Astrocyte of the cerebellum (primary cell): ENCODE measurements at regions not wholly inside any gene's neighbourhood (a gene's known extent, or its start where the extent isn't known, plus 50 kb on each side); places are given as distances from the start of the nearest gene placed in this dataset.

Experiments used
- DNase-seq: peaks from one replicate; pipeline ENCODE4 v3.0.0-alpha.2; 2011; ENCODE audit warnings: low read depth
- H3K4me3 ChIP-seq: 2 replicates; pipeline ENCODE4 v1.5.1; 2011; ENCODE audit warnings: mild to moderate bottlenecking, low read depth, low read length, moderate library complexity
- in situ Hi-C: cut with HindIII; loops from 2 replicates; pipeline ENCODE4 v1.10.0; 2017; ENCODE audit warnings: low sequenced_read_pairs
- TF ChIP-seq, protein P1 (sequence below): IDR thresholded peaks from 2 replicates; pipeline ENCODE4 v1.5.1; 2012; ENCODE audit warnings: low read length, low read depth, moderate library complexity, mild to moderate bottlenecking; ENCODE audit errors: missing control alignments

GRCh38 chr3:17844236-17844635 lies 101.8 kb upstream of the TBC1D5 start:
- no peak overlapping the region for H3K4me3 ChIP-seq
- in situ Hi-C loops = loop anchor here (25.0 kb wide), 1 partner anchor 407 kb away; no protein-coding TSS in a partner anchor
- DNase-seq = no peak
- TF ChIP-seq, protein P1, sequence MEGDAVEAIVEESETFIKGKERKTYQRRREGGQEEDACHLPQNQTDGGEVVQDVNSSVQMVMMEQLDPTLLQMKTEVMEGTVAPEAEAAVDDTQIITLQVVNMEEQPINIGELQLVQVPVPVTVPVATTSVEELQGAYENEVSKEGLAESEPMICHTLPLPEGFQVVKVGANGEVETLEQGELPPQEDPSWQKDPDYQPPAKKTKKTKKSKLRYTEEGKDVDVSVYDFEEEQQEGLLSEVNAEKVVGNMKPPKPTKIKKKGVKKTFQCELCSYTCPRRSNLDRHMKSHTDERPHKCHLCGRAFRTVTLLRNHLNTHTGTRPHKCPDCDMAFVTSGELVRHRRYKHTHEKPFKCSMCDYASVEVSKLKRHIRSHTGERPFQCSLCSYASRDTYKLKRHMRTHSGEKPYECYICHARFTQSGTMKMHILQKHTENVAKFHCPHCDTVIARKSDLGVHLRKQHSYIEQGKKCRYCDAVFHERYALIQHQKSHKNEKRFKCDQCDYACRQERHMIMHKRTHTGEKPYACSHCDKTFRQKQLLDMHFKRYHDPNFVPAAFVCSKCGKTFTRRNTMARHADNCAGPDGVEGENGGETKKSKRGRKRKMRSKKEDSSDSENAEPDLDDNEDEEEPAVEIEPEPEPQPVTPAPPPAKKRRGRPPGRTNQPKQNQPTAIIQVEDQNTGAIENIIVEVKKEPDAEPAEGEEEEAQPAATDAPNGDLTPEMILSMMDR = no peak

DNA sequence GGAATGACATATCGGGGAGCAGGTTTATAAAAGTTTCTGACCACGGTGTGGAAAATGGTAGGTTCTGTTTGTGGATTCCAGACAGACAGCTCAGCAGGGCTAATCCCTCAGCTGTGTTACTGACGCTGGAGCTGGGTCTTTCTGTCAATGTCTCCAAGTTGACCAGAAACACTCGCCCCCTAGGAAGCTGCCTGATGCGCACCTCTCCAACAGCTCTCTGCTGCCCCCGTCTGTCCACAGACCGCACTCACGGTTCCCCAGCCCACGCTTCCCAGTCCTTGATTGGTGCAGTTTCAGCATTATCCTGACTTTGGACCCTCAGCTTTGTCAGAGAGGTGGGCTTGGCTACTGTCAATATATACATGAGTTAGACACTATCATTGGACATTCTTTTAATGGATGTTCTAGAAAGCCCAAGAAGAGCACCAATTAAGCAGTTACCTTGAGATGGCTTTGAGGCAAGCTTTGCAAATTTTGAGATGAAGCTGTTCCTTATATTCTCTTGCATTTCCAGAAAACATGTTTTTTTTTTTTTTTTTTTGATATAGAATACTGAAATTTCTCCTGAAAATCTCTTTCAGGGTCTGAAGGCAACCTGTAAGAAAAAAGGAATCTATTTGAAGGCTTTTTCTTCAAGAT lies 98.9 kb upstream of the TBC1D5 start:
- H3K4me3 ChIP-seq = no peak overlapping the region

GRCh38 chr3:17840651-17841050 lies 98.2 kb upstream of the TBC1D5 start:
- TF ChIP-seq, protein P1 = no peak
- DNase-seq = no peak
- in situ Hi-C loops = loop anchor here (25.0 kb wide), 1 partner anchor 403 kb away; no protein-coding TSS in a partner anchor

More for the DNA sequence above, 98.9 kb upstream of the TBC1D5 start:
- peak; percentile 39 for DNase-seq
- TF ChIP-seq, protein P1 = peak; percentile 98
- in situ Hi-C loops = loop anchor here (25.0 kb wide), 1 partner anchor 404 kb away; no protein-coding TSS in a partner anchor

GRCh38 chr3:17840126-17840525 lies 97.7 kb upstream of the TBC1D5 start:
- no peak for DNase-seq
- TF ChIP-seq, protein P1 = no peak
- in situ Hi-C loops = loop anchor here (25.0 kb wide), 1 partner anchor 403 kb away; no protein-coding TSS in a partner anchor
- H3K4me3 ChIP-seq = no peak overlapping the region

More at GRCh38 chr3:17840651-17841050, 98.2 kb upstream of the TBC1D5 start:
- H3K4me3 ChIP-seq = no peak overlapping the region

- no peak for DNase-seq
- in situ Hi-C loops = loop anchor here (25.0 kb wide), 1 partner anchor 400 kb away; no protein-coding TSS in a partner anchor
- no peak overlapping the region for H3K4me3 ChIP-seq
- TF ChIP-seq, protein P1 = no peak
These were observed 94.5 kb upstream of the TBC1D5 start for GRCh38 chr3:17836919-17837318.

- no peak overlapping the region for H3K4me3 ChIP-seq
- in situ Hi-C loops = loop anchor here (25.0 kb wide), 1 partner anchor 399 kb away; no protein-coding TSS in a partner anchor
- no peak for DNase-seq
- TF ChIP-seq, protein P1 = no peak
These were observed 93.7 kb upstream of the TBC1D5 start for GRCh38 chr3:17836092-17836491.
